GM18519 (cell line): ENCODE measurements at regions not wholly inside any gene's neighbourhood (a gene's known extent, or its start where the extent isn't known, plus 50 kb on each side); places are given as distances from the start of the nearest gene placed in this dataset.
"Not testable (repeated sequence)": the region's sequence is repeated elsewhere in the genome, so short reads cannot be mapped to it uniquely, and the experiment has no call there.

Experiments
- ATAC-seq: cut with Tn5 transposase; IDR thresholded peaks from one replicate; pipeline ENCODE4 v1.9.1; 2021; ENCODE audit warnings: mild to moderate bottlenecking, moderate library complexity; ENCODE audit not compliant: unreplicated experiment, low FRiP score

DNA sequence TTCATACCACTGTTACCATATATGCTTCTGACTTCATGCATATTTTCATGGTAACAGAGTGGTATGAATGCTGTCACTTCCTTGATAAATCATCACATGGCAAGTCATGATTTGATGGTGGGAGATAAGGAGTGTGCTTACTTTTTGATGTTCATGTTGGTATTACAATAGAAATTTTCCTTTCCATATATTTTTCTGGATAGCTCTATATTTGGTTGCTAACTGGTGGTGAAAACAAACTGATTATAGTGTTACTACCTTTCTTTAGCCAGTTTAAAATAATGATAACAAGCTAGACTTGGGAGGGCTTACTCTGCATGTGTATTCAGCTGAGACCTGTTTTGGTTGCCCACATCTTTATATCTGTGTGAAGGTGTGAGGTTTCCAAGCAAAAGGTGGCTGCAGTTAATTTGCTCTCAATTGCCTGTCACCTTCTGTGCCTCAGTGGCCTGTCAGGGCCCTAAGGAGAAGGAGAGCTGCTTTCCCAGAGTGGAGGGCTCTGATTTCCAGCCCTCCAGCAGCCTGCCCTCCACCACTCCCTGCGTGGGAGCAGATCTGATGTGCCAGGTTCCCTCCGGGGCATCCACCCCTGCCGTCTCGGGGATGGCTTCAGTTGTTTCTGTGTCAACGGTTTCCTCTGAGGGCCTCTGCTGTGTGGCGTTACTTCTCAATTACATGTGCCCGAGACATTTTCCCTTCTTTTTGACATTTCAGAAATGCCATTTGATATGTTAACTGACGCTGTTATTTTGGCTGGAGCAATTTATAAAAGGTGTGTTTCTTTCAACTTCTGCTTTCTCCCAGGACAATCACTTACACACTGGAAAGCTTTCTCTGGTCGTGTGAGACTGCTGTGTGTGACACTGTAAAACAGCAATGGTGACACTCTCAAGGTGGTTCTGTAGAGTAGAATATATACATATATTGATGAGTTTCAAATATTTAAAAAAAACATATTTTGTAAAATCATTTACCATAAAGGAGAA, 107.7 kb upstream of the KLF6 start:
- no peak for ATAC-seq

DNA sequence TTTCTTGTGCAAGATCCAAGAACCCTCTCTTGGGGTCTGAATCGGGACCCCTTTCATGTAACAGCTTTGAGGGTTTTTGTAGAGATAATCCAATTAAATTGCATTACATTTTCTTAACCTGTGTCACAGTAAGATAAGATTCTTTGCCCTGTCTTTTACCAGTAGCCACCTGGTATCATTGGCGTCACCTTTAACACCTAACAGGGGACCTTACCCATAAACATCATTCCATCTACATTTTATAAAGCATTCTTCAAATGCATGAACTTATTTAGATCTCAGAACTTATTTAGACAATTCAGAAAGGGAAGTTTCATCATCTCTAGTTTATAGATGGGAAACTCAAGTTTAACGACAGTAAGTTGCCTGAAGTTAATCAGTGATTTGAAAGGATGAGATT, 106.4 kb upstream of the KLF6 start:
- ATAC-seq, result no peak

DNA sequence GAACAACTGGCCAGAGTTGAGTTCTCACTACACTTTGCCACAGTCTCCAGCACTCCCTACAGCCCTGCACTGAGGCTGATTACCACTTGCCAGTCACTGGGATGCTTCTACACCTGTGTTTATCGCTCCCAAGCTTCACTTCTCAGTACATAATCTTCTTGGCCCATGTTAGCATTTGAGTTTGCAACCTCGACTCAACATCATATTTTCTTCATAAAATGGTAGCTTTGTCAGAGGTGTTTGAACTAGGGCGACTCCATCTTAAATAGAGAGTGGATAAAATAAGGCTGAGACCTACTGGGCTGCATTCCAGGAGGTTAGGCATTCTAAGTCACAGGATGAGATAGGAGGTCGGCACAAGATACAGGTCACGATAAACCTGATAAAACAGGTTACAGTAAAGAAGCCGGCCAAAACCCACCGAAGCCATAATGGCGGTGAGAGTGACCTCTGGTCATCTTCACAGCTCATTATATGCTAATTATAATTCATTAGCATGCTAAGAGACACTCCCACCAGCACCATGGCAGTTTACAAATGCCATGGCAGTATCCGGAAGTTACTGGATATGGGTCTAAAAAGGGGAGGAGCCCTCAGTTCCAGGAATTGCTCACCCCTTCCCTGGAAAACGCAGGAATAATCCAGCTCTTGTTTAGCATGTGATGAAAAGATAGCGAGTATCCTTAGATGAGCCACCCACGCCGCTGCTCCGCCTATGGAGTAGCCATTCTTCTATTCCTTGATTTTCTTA, 105.8 kb upstream of the KLF6 start:
- ATAC-seq, result no peak

- no peak for ATAC-seq
Measured at GRCh38 chr10:3889961-3890522, 105.0 kb upstream of the KLF6 start.

DNA sequence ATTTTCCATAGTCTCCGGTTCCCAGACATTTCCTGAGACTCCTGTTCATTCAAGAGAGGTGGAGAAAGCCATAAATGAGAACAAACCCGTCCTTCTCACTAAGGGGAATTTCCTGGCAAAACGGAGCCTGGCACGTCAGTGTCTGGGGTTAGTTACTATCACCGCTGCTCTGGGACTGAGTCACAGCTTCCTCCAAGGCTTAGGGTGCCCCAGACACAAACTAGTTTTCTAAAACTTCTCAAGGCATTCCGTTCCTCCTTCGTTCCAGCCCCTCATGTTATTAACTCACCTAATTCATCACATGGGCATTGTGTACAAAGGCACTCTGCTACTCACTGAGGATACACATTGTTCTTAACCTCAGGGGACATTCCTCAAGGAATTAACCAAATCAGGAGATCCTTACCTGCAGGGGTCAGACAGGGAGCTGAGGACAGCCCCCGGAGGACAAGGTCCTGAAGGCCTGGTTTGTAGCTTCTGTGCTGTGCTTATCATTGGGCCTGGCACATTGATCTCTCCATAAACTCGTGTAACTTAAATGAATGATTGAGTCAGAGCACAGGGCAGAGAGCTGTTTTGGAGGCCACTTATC, 103.0 kb upstream of the KLF6 start:
- peak; percentile 61 for ATAC-seq

- no peak for ATAC-seq
Measured at GRCh38 chr10:3887404-3887803, 102.4 kb upstream of the KLF6 start.

GRCh38 chr10:3886641-3887251, 101.7 kb upstream of the KLF6 start:
- ATAC-seq, result no peak

DNA sequence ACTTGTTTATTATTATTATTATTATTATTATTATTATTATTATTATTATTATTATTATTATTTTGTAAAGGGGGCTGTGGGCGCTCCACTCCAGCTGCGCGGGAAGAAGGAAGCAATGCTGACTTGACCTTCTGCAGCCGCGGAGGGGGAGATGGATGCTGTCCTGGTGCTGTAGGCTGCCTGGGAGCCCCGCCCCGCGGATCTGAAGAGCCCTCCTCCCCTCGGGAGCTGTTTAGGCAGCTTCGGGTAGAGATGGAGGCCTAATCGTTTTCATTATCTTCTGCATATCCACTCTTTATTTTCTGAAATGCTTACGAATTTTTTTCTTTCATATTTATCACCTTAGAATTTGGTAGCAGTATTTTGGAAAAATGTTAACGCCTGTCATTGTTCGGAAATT, 101.2 kb upstream of the KLF6 start:
- no peak for ATAC-seq

DNA sequence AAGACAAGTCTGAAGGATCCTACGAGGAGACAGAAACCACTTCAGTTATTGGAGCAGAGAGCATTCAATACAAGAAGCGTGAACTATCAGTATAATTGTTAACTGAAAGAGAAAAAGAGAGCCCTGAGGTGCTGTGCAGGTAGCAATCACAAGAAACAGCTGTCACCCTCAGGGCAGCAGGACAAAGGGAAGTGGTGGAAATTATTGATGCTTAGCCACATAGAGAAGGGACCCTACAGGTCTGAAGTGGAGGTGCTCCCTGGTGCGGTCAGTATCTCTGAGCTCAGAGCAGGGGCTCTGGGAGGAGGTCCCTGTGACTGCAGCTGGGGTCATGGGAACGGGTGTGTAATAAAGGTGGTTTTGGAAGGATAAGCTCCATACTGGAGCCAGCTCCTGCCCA, 97.8 kb upstream of the KLF6 start:
- ATAC-seq, result no peak

GRCh38 chr10:3881622-3882021, 96.6 kb upstream of the KLF6 start:
- no peak for ATAC-seq

GRCh38 chr10:3879073-3879472, 94.1 kb upstream of the KLF6 start:
- ATAC-seq, result no peak

DNA sequence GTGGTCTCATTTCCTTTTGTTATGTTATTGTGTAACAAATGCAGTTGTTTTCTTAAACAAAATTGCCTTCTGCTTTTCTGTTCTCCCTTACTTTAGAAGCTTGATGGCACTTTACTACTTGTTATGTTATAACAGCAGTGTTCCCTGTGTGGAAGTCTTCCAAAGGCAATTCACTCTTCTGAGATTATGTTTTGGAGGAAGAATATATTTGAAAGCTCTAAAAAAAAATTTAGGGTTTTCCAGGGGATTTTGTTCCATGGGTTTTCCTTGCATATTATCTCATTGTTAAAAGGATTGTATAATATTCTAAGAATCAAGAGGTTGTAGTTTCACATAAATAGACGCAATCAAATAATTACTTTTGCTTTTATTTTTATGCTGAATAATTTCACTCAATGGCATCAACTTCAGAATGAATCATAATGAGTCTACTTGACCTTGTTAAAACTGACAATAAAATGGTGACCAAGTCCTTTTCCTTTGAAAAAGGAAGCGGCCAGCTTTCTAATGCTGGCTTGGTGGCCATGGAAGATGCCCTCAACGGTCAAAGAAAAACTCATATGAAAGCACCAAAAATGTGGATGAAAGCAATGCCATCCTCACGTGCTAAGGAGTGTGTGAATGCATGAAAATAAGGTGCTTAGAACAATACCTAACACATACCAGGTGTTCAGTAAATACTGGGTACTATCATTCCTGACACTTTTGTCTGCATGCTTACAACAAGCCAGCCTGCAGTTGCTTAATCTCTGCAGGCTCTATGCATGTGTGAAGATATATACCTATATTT, 92.4 kb upstream of the KLF6 start:
- ATAC-seq, result no peak

- no peak for ATAC-seq
Measured at GRCh38 chr10:3876350-3876962, 91.4 kb upstream of the KLF6 start.

GRCh38 chr10:3875842-3876235, 90.8 kb upstream of the KLF6 start:
- ATAC-seq, result no peak

- peak; percentile 43 for ATAC-seq
Measured at GRCh38 chr10:3874990-3875841, 90.2 kb upstream of the KLF6 start.

DNA sequence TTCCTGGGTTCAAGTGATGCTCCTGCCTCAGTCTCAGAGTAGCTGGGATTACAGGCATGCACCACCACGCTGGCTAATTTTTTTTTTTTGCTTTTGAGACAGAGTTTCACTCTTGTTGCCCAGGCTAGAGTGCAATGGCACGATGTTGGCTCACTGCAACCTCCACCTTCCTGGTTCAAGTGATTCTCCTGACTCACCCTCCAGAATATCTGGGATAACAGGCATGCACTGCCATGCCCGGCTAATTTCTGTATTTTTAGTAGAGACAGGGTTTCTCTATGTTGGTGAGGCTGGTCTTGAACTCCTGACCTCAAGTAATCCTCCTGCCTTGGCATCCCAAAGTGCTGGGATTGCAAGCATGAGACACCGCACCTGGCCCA, 89.6 kb upstream of the KLF6 start:
- not testable (repeated sequence) for ATAC-seq

DNA sequence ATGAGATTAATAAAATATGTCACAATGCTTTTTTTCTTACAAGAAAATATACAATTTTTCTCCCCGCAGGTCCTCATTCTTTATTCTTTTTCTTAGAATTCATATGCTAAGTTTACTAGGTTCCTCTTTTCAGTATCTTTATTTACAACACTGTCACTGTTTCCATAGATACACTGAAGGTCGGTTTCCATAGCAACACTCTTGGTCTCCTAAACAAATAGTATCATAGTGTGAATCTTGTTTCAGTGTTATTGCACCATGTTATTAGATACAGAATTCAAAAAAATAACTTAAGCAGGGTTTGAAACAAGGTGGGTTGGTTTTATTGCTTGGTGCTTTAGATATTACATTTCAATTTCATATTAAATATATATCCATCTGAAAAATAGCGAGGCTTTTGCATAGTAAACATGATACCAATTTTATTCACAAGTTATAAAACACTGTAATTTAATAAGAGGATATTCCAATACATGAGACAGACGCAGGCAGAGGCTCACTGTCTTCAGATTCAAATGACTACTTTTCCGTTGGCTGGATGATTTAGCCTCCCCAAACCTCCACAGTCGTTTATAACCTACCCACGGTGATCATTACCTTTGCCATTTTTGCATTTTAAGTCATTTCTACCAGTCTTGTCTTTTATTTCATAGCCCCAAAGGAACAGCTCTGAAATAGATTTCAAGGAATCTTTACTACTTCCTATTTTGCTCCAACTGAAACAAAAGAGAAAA, 88.9 kb upstream of the KLF6 start:
- peak; percentile 65 for ATAC-seq
